Adrenal gland (tissue), 5 donors: ENCODE measurements at regions not wholly inside any gene's neighbourhood (a gene's known extent, or its start where the extent isn't known, plus 50 kb on each side); places are given as distances from the start of the nearest gene placed in this dataset.

Experiments
- CTCF ChIP-seq, 6 experiments: fragments of 450-650 bp in 4 of 6; fragments of 200-600 bp in 2 of 6; sonication (generic) in 1 of 6; IDR thresholded peaks; 1 replicate in 5 of 6; 2 replicates in 1 of 6; pipeline versions ENCODE4 v1.5.1 to v1.8.0; 2016 to 2021; ENCODE audit warnings: antibody characterized with exemption in 6 of 6, mild to moderate bottlenecking in 2 of 6, moderate library complexity in 1 of 6
- POLR2A ChIP-seq, 2 donors: fragments of 450-650 bp; IDR thresholded peaks; one replicate each; pipeline ENCODE4 v1.6.1; 2017; ENCODE audit warnings: antibody characterized with exemption in 2 of 2, mild to moderate bottlenecking in 2 of 2, moderate library complexity in 1 of 2
- donor health status: DM: no; HTN: no; CAD: no.

DNA sequence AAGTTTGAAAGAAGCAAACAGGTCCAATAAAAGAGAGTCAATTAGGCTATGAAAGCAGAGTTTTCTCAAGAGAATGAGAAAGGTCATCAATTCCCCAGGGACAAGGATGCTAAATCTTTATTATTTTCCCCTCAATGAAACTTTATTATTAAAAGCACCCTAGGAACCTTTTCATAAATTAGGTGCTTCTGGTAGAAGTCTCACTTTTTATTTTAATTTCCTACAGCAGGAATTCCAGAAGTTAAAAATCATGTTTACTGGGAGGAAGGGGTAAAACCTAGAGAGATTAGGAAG is 223.2 kb upstream of the SOX5 start:
- TF ChIP-seq POLR2A (IDR thresholded peaks at IDR 0.05) (no peak), CTCF (IDR thresholded peaks at IDR 0.05) (no peak)
